Transverse colon (tissue), 4 donors: ENCODE measurements at regions not wholly inside any gene's neighbourhood (a gene's known extent, or its start where the extent isn't known, plus 50 kb on each side); places are given as distances from the start of the nearest gene placed in this dataset.

ENCODE experiments used
- DNase-seq: peaks from one replicate; pipeline ENCODE4 v3.0.0-alpha.2; 2019
- H3K27ac ChIP-seq, 4 donors: fragments of 200-600 bp; sonication (generic); 2 replicates each; pipeline ENCODE4 v1.5.1; 2016 to 2018; ENCODE audit warnings: inconsistent platforms in 4 of 4
- H3K27me3 ChIP-seq: fragments of 200-600 bp; sonication (generic); 2 replicates; pipeline ENCODE4 v1.5.1; 2017; ENCODE audit warnings: inconsistent platforms
- H3K36me3 ChIP-seq, 4 donors: fragments of 200-600 bp; sonication (generic); 2 replicates each; pipeline ENCODE4 v1.5.1; 2017 to 2019; ENCODE audit warnings: inconsistent platforms in 4 of 4
- H3K4me1 ChIP-seq, 4 donors: fragments of 200-600 bp; sonication (generic); 2 replicates each; pipeline ENCODE4 v1.5.1; 2017 to 2020; ENCODE audit warnings: inconsistent platforms in 4 of 4
- H3K4me3 ChIP-seq, 4 donors: fragments of 200-600 bp; sonication (generic); 1 replicate in 1 of 4; 2 replicates in 3 of 4; pipeline versions ENCODE4 v1.5.1 to v1.6.1; 2017 to 2019; ENCODE audit warnings: inconsistent platforms in 4 of 4
- H3K9me3 ChIP-seq, 2 donors: fragments of 200-600 bp; sonication (generic); 2 replicates each; pipeline ENCODE4 v1.5.1; 2017 to 2019; ENCODE audit warnings: inconsistent platforms in 2 of 2
- CTCF ChIP-seq, 5 experiments: fragments of 200-600 bp in 3 of 5; fragments of 450-650 bp in 2 of 5; sonication (generic) in 3 of 5; IDR thresholded peaks; 1 replicate in 2 of 5; 2 replicates in 3 of 5; pipeline ENCODE4 v1.5.1; 2016 to 2017; ENCODE audit warnings: antibody characterized with exemption in 5 of 5, inconsistent platforms in 3 of 5, mild to moderate bottlenecking in 2 of 5, moderate library complexity in 1 of 5
- EP300 ChIP-seq: sonication (generic); formaldehyde crosslinking; IDR thresholded peaks from one replicate; pipeline ENCODE4 v1.6.1; 2017; ENCODE audit warnings: antibody characterized with exemption, low read depth
- POLR2A ChIP-seq: fragments of 450-650 bp; IDR thresholded peaks from one replicate; pipeline ENCODE4 v1.6.1; 2016; ENCODE audit warnings: antibody characterized with exemption, mild to moderate bottlenecking, moderate library complexity
- POLR2AphosphoS5 ChIP-seq, 3 donors: sonication (generic); formaldehyde crosslinking; IDR thresholded peaks; one replicate each; pipeline ENCODE4 v1.6.1; 2016; ENCODE audit warnings: antibody characterized with exemption in 3 of 3
- WGBS, 2 donors: methylation state at CpG; one replicate each; pipeline ENCODE4 v1.1.5; 2018; ENCODE audit warnings: low coverage in 1 of 2; 5-methylcytosine and 5-hydroxymethylcytosine counted together
- in situ Hi-C, 4 donors: fragments of 200-750 bp; cut with MboI; loops; one replicate each; pipeline versions ENCODE4 v1.15.0 to v1.15.1; 2017; ENCODE audit warnings: low sequenced_read_pairs in 3 of 4, low pct_ligation_motif_present in 1 of 4, low pct_unique_long_range_greater_than_20kb in 1 of 4
- intact Hi-C: fragments of 100-400 bp; cut with DNase I; formaldehyde crosslinking; loops from one replicate; pipeline ENCODE4 v1.15.1; 2023; ENCODE audit warnings: low total_unique reads

- Histone ChIP-seq H3K36me3 (no peaks in the 10 kb centered on the region), H3K4me1 (no peaks in the 10 kb centered on the region), H3K4me3 (no peak overlapping the region), H3K27ac (no peak overlapping the region), H3K9me3 (no peaks in the 10 kb centered on the region), H3K27me3 (no peaks in the 10 kb centered on the region)
- in situ Hi-C loops: no loop called here
- 71 to 86% methylated on average over 1 to 3 of the region's 3 CpGs for WGBS, 2 donors
- DNase-seq: no peak
- TF ChIP-seq POLR2A: no peak
- no peak for TF ChIP-seq CTCF (IDR thresholded peaks at IDR 0.05)
- TF ChIP-seq EP300: no peak
- TF ChIP-seq POLR2AphosphoS5 (IDR thresholded peaks at IDR 0.05): no peak
- intact Hi-C loops: no loop called here
Measured at GRCh38 chr10:10780746-10781145, 236.9 kb upstream of the CELF2 start.

GRCh38 chr10:10782603-10783002, 235.1 kb upstream of the CELF2 start:
- no peaks in the 10 kb centered on the region for H3K27me3 ChIP-seq
- no peak overlapping the region for H3K27ac ChIP-seq
- no peak for TF ChIP-seq CTCF (IDR thresholded peaks at IDR 0.05)
- no peak for TF ChIP-seq EP300
- no peak for TF ChIP-seq POLR2A
- TF ChIP-seq POLR2AphosphoS5 (IDR thresholded peaks at IDR 0.05): no peak
- in situ Hi-C loops: no loop called here
- H3K4me3 ChIP-seq: no peak overlapping the region
- H3K4me1 ChIP-seq: peaks cover 0 to 5% (median 0%) of the 10 kb centered on the region in 4 donors
- H3K36me3 ChIP-seq: no peaks in the 10 kb centered on the region
- DNase-seq: no peak
- H3K9me3 ChIP-seq: no peaks in the 10 kb centered on the region
- 82 to 86% methylated on average over 5 of the region's 5 CpGs for WGBS, 2 donors
- intact Hi-C loops: no loop called here

GRCh38 chr10:10785627-10786026, 232.0 kb upstream of the CELF2 start:
- in situ Hi-C loops: no loop called here
- no peak for DNase-seq
- H3K9me3 ChIP-seq: no peaks in the 10 kb centered on the region
- H3K27ac ChIP-seq: no peak overlapping the region
- H3K4me1 ChIP-seq: peaks cover 0 to 5% (median 0%) of the 10 kb centered on the region in 4 donors
- TF ChIP-seq POLR2A (no peak), CTCF (IDR thresholded peaks at IDR 0.05) (no peak), POLR2AphosphoS5 (IDR thresholded peaks at IDR 0.05) (no peak), EP300 (no peak)
- no peaks in the 10 kb centered on the region for H3K27me3 ChIP-seq
- intact Hi-C loops: no loop called here
- H3K4me3 ChIP-seq: no peak overlapping the region
- H3K36me3 ChIP-seq: no peaks in the 10 kb centered on the region

- no peak overlapping the region for H3K4me3 ChIP-seq
- intact Hi-C loops: no loop called here
- 63 to 69% methylated on average over 7 of the region's 7 CpGs for WGBS, 2 donors
- H3K27me3 ChIP-seq: no peaks in the 10 kb centered on the region
- no peaks in the 10 kb centered on the region for H3K36me3 ChIP-seq
- H3K4me1 ChIP-seq: peaks cover 0 to 5% (median 0%) of the 10 kb centered on the region in 4 donors
- no peak overlapping the region for H3K27ac ChIP-seq
- in situ Hi-C loops: no loop called here
- no peak for TF ChIP-seq CTCF (IDR thresholded peaks at IDR 0.05)
- TF ChIP-seq POLR2A: no peak
- no peak for TF ChIP-seq POLR2AphosphoS5 (IDR thresholded peaks at IDR 0.05)
- TF ChIP-seq EP300: no peak
- no peaks in the 10 kb centered on the region for H3K9me3 ChIP-seq
- DNase-seq: no peak
Measured at GRCh38 chr10:10786109-10787090, 231.3 kb upstream of the CELF2 start.
